ENCODE measurements at regions not wholly inside any gene's neighbourhood (a gene's known extent, or its start where the extent isn't known, plus 50 kb on each side); places are given as distances from the start of the nearest gene placed in this dataset.

- no peak for DNase-seq (ENCODE audit: low read depth in 2 of 3, low spot score in 1 of 3)
Observed at GRCh38 chr9:1951446-1951845, 63.7 kb upstream of the SMARCA2 start.

- no peak for DNase-seq (ENCODE audit: low read depth in 2 of 3, low spot score in 1 of 3)
Observed at GRCh38 chr9:1952001-1952400, 63.1 kb upstream of the SMARCA2 start.

DNA sequence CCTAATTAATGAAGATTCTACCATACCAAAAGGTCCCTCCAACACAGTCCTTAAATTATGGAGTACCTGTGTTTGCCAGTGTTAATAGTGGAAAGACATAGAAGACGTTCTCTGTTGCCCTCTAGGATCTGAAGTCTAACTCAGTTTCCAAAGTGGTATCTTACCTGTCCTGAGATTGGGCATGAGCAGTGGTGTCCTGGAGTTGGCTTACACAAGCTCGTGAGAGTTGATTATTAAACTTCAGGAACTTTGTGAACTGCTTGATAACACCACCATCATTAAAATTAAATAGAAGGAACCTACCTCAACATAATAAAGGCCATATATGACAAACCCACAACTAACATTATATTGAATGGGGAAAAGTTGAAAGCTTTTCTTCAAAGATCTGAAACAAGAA is 60.9 kb upstream of the SMARCA2 start:
- no peak for DNase-seq (ENCODE audit: low read depth in 2 of 3, low spot score in 1 of 3)

GRCh38 chr9:1956958-1957357 is 58.2 kb upstream of the SMARCA2 start:
- no peak for DNase-seq (ENCODE audit: low read depth in 2 of 3, low spot score in 1 of 3)

GRCh38 chr9:1957856-1958255 is 57.3 kb upstream of the SMARCA2 start:
- no peak for DNase-seq (ENCODE audit: low read depth in 2 of 3, low spot score in 1 of 3)

DNA sequence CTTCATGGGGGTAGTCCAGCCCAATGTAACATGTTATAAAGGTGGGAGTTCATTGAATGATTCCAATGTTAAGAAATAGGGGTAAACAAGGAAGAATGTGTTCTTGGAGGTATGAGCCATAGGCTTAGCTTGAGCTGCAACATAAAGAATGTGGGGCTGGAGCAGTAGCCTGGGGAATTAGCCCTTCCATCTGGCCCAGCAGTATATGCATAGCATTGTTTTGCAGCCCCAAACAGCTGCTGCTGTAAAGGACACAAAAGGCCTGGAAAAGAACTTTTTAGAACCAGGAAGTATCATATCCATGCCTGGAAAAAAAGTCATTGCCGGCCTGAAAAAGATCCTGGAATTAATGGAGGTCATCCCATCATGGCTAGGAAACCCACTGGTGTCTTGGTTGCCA is 55.8 kb upstream of the SMARCA2 start:
- DNase-seq (ENCODE audit: low read depth in 2 of 3, low spot score in 1 of 3) = no peak

GRCh38 chr9:1960342-1961042 is 54.7 kb upstream of the SMARCA2 start:
- DNase-seq (ENCODE audit: low read depth in 2 of 3, low spot score in 1 of 3) = no peak

GRCh38 chr9:1962122-1962521 is 53.0 kb upstream of the SMARCA2 start:
- DNase-seq (ENCODE audit: low read depth in 2 of 3, low spot score in 1 of 3) = no peak

- DNase-seq (ENCODE audit: low read depth in 2 of 3, low spot score in 1 of 3) = no peak
Observed at GRCh38 chr9:1962588-1963106, 52.5 kb upstream of the SMARCA2 start.

GRCh38 chr9:1964093-1964492 is 51.1 kb upstream of the SMARCA2 start:
- DNase-seq (ENCODE audit: low read depth in 2 of 3, low spot score in 1 of 3) = no peak

Data from stimulated activated CD4-positive, alpha-beta T cell treated with anti-CD3 and anti-CD28 coated beads, Interleukin-12 subunit alpha, Interleukin-12 subunit beta, amount 100 ng/mL, for 48 hours (primary cell).